ENCODE measurements at regions not wholly inside any gene's neighbourhood (a gene's known extent, or its start where the extent isn't known, plus 50 kb on each side); places are given as distances from the start of the nearest gene placed in this dataset.
"Not testable (repeated sequence)": the region's sequence is repeated elsewhere in the genome, so short reads cannot be mapped to it uniquely, and the experiment has no call there.

- no peak for DNase-seq (ENCODE audit: low read depth in 3 of 3)
Observed at GRCh38 chr7:148472406-148472805, 118.2 kb upstream of the C7orf33 start.

- DNase-seq (ENCODE audit: low read depth in 3 of 3) = no peak
Observed at GRCh38 chr7:148473703-148474480, 116.7 kb upstream of the C7orf33 start.

- no peak for DNase-seq (ENCODE audit: low read depth in 3 of 3)
Observed at GRCh38 chr7:148474481-148475025, 116.0 kb upstream of the C7orf33 start.

GRCh38 chr7:148478551-148478950 is 112.0 kb upstream of the C7orf33 start:
- DNase-seq (ENCODE audit: low read depth in 3 of 3) = no peak

- DNase-seq (ENCODE audit: low read depth in 3 of 3) = no peak
Observed at GRCh38 chr7:148480479-148481146, 110.0 kb upstream of the C7orf33 start.

GRCh38 chr7:148481147-148481526 is 109.4 kb upstream of the C7orf33 start:
- DNase-seq (ENCODE audit: low read depth in 3 of 3) = no peak

GRCh38 chr7:148481971-148482626 is 108.5 kb upstream of the C7orf33 start:
- DNase-seq (ENCODE audit: low read depth in 3 of 3) = no peak

- DNase-seq (ENCODE audit: low read depth in 3 of 3) = no peak
Observed at GRCh38 chr7:148483515-148484308, 106.9 kb upstream of the C7orf33 start.

GRCh38 chr7:148484486-148484885 is 106.1 kb upstream of the C7orf33 start:
- no peak for DNase-seq (ENCODE audit: low read depth in 3 of 3)

GRCh38 chr7:148485618-148486017 is 104.9 kb upstream of the C7orf33 start:
- DNase-seq (ENCODE audit: low read depth in 3 of 3) = no peak

- no peak for DNase-seq (ENCODE audit: low read depth in 3 of 3)
Observed at GRCh38 chr7:148486937-148487336, 103.6 kb upstream of the C7orf33 start.

GRCh38 chr7:148487912-148488311 is 102.7 kb upstream of the C7orf33 start:
- DNase-seq (ENCODE audit: low read depth in 3 of 3) = no peak

- no peak for DNase-seq (ENCODE audit: low read depth in 3 of 3)
Observed at GRCh38 chr7:148489678-148490077, 100.9 kb upstream of the C7orf33 start.

GRCh38 chr7:148492157-148492860 is 98.3 kb upstream of the C7orf33 start:
- no peak for DNase-seq (ENCODE audit: low read depth in 3 of 3)

GRCh38 chr7:148495605-148496004 is 95.0 kb upstream of the C7orf33 start:
- no peak for DNase-seq (ENCODE audit: low read depth in 3 of 3)

GRCh38 chr7:148500978-148501377 is 89.6 kb upstream of the C7orf33 start:
- no peak for DNase-seq (ENCODE audit: low read depth in 3 of 3)

- DNase-seq (ENCODE audit: low read depth in 3 of 3) = no peak
Observed at GRCh38 chr7:148503900-148504487, 86.6 kb upstream of the C7orf33 start.

GRCh38 chr7:148505645-148506375 is 84.8 kb upstream of the C7orf33 start:
- no peak for DNase-seq (ENCODE audit: low read depth in 3 of 3)

GRCh38 chr7:148507064-148507573 is 83.4 kb upstream of the C7orf33 start:
- not testable (repeated sequence) for DNase-seq (ENCODE audit: low read depth in 3 of 3)

GRCh38 chr7:148507787-148508186 is 82.8 kb upstream of the C7orf33 start:
- DNase-seq (ENCODE audit: low read depth in 3 of 3) = no peak

Data from stimulated activated CD4-positive, alpha-beta T cell treated with anti-CD3 and anti-CD28 coated beads, TNF-alpha, amount 100 ng/mL, for 4 hours (primary cell).